K562 (cell line): ENCODE measurements at regions not wholly inside any gene's neighbourhood (a gene's known extent, or its start where the extent isn't known, plus 50 kb on each side); places are given as distances from the start of the nearest gene placed in this dataset.

ENCODE experiments used
- ATAC-seq: fragments of 200-7000 bp; cut with Tn5 transposase; 3 replicates; pipeline ENCODE4 v1.9.1; 2020; ENCODE audit warnings: moderate library complexity
- BruUV-seq: library from RNA; stranded (reverse); fragments of 400-500 nt; replicated peaks from 2 replicates; lab custom pipeline; 2021; lab: Mats Ljungman, UMichigan
- CTCF ChIA-PET: fragments of 300-600 bp; formaldehyde crosslinking; extraction: SDS; loops from one replicate; lab custom pipeline; 2021; ENCODE audit warnings: low intra/inter-chr PET ratio; lab: Yijun Ruan, JAX
- POLR2A ChIA-PET: fragments of 300-600, 350-650 bp; sonication (Branson Sonifier 250); formaldehyde crosslinking; extraction: SDS; loops from one replicate; lab custom pipeline; 2021; ENCODE audit warnings: antibody characterized with exemption, inconsistent platforms; lab: Yijun Ruan, JAX
- DNase-seq, 4 experiments: peaks; one replicate each; pipeline versions ENCODE4 v3.0.0 to v3.0.0-alpha.2; 2011 to 2018; ENCODE audit warnings: low spot score in 3 of 4, mixed read lengths in 3 of 4; ENCODE audit errors: extremely low read depth in 1 of 4
- FAIRE-seq: peaks from 2 replicates; lab custom pipeline; 2011; peaks lifted over from hg19 to GRCh38; lab: Jason Lieb, UNC
- H2AFZ ChIP-seq: 2 replicates; pipeline ENCODE4 v1.6.0; 2011; ENCODE audit warnings: low read depth, low read length, control low read depth, inconsistent platforms
- H3K27ac ChIP-seq: fragments of 200-600 bp; 3 replicates; pipeline ENCODE4 v1.8.0; 2011; ENCODE audit warnings: low read depth, mild to moderate bottlenecking, control low read depth, inconsistent platforms, low read length, moderate library complexity, mixed read lengths; ENCODE audit errors: extremely low read depth
- H3K27me3 ChIP-seq, 2 experiments: fragments of 300-600 bp in 1 of 2; 2 replicates in 1 of 2; 3 replicates in 1 of 2; pipeline versions ENCODE4 v1.6.0 to v1.8.0; 2011; ENCODE audit warnings: inconsistent platforms in 2 of 2, low read length in 2 of 2, mild to moderate bottlenecking in 1 of 2, mixed read lengths in 1 of 2, moderate library complexity in 1 of 2; ENCODE audit not compliant: control insufficient read depth in 2 of 2, insufficient read depth in 2 of 2
- H3K36me3 ChIP-seq: fragments of 300-600 bp; 3 replicates; pipeline ENCODE4 v1.8.0; 2011; ENCODE audit warnings: mild to moderate bottlenecking, low read length, inconsistent platforms; ENCODE audit not compliant: control insufficient read depth, insufficient read depth
- H3K4me1 ChIP-seq, 2 experiments: fragments of 200-600 bp in 1 of 2; replicated peaks in 1 of 2; 2 replicates in 1 of 2; 3 replicates in 1 of 2; pipeline versions ENCODE4 v1.5.1 to v1.8.0; 2011; ENCODE audit warnings: inconsistent platforms in 2 of 2, low read length in 2 of 2, mild to moderate bottlenecking in 1 of 2, mixed read lengths in 1 of 2, moderate library complexity in 1 of 2; ENCODE audit not compliant: control insufficient read depth in 2 of 2, insufficient read depth in 2 of 2
- H3K4me2 ChIP-seq: 2 replicates; pipeline ENCODE4 v1.6.1; 2011; ENCODE audit warnings: low read length, control low read depth, inconsistent platforms, mixed read lengths; ENCODE audit not compliant: insufficient read depth
- H3K4me3 ChIP-seq: fragments of 200-600 bp; sonication (generic), shearing (Covaris generic); 2 replicates; pipeline ENCODE4 v1.5.1; 2016; ENCODE audit warnings: control low read depth, inconsistent platforms
- H3K79me2 ChIP-seq: fragments of 200-600 bp; 3 replicates; pipeline ENCODE4 v1.8.0; 2011; ENCODE audit warnings: low read length, inconsistent platforms; ENCODE audit not compliant: control insufficient read depth, insufficient read depth
- H3K9ac ChIP-seq, 2 experiments: 2 replicates each; pipeline versions ENCODE4 v1.6.0 to v1.6.1; 2011; ENCODE audit warnings: low read depth in 2 of 2, low read length in 2 of 2, control low read depth in 1 of 2, inconsistent platforms in 1 of 2, mild to moderate bottlenecking in 1 of 2, mixed read lengths in 1 of 2; ENCODE audit not compliant: insufficient read depth in 1 of 2
- H3K9me1 ChIP-seq: one replicate; pipeline ENCODE4 v1.6.0; 2011; ENCODE audit warnings: inconsistent platforms, mild to moderate bottlenecking, low read length, moderate library complexity; ENCODE audit not compliant: control insufficient read depth, insufficient read depth
- H3K9me3 ChIP-seq: replicated peaks from 2 replicates; pipeline ENCODE4 v1.5.1; 2011; ENCODE audit warnings: low read depth, low read length, inconsistent platforms; ENCODE audit not compliant: control insufficient read depth, insufficient read depth
- H4K20me1 ChIP-seq: replicated peaks from 2 replicates; pipeline ENCODE4 v1.6.1; 2011; ENCODE audit warnings: low read length, inconsistent platforms, mixed read lengths; ENCODE audit not compliant: control insufficient read depth, insufficient read depth
- BCL6 ChIP-seq: fragments of 250-450 bp; sonication (Bioruptor Pico); IDR thresholded peaks from 2 replicates; pipeline ENCODE4 v1.4.0; 2020
- HDAC8 ChIP-seq: fragments of 450-650 bp; IDR thresholded peaks from 2 replicates; pipeline ENCODE4 v1.6.1; 2016; ENCODE audit warnings: mild to moderate bottlenecking, missing genetic modification characterization, moderate library complexity, missing compliant biosample characterization
- KLF10 ChIP-seq: fragments of 250-450 bp; sonication (Bioruptor Pico); IDR thresholded peaks from 2 replicates; pipeline ENCODE4 v1.6.1; 2021; ENCODE audit warnings: matching md5 sums
- LCOR ChIP-seq: sonication (generic); formaldehyde crosslinking; IDR thresholded peaks from 2 replicates; pipeline ENCODE4 v1.8.0; 2022; ENCODE audit warnings: mild to moderate bottlenecking, missing genetic modification reagents
- MEF2A ChIP-seq: IDR thresholded peaks from 2 replicates; pipeline ENCODE4 v1.6.1; 2011; ENCODE audit warnings: low read depth, mild to moderate bottlenecking, low read length, moderate library complexity; ENCODE audit not compliant: control insufficient read depth
- NELFE ChIP-seq: IDR thresholded peaks from 2 replicates; pipeline ENCODE4 v1.6.1; 2011; ENCODE audit warnings: mild to moderate bottlenecking; ENCODE audit not compliant: insufficient read depth, insufficient read length
- POLR2A ChIP-seq: fragments of 450-650 bp; conservative IDR thresholded peaks from 2 replicates; pipeline ENCODE4 v1.6.1; 2016
- TAF7 ChIP-seq: fragments of 450-650 bp; IDR thresholded peaks from 2 replicates; pipeline ENCODE4 v1.6.1; 2016; ENCODE audit warnings: missing genetic modification characterization, missing compliant biosample characterization
- ZNF57 ChIP-seq: fragments of 450-650 bp; formaldehyde crosslinking; IDR thresholded peaks from 2 replicates; pipeline ENCODE4 v1.4.0; 2020; ENCODE audit warnings: mild to moderate bottlenecking, moderate library complexity
- whole genome bisulfite sequencing: fragments of 100-300 bp; shearing (Covaris generic); methylation state at CpG from one replicate; pipeline ENCODE4 v1.1.6; 2016; ENCODE audit warnings: low coverage, mixed read lengths; ENCODE audit not compliant: insufficient coverage; ENCODE audit errors: missing lambda C conversion rate; 5-methylcytosine and 5-hydroxymethylcytosine counted together
- in situ Hi-C: fragments of 300-500 bp; cut with MboI; formaldehyde crosslinking; loops from 4 replicates; pipeline ENCODE4 v1.15.0; 2018; ENCODE audit warnings: inconsistent platforms, mixed read lengths
- intact Hi-C: fragments of 100-400 bp; cut with micrococcal nuclease; formaldehyde crosslinking; loops from 2 replicates; pipeline ENCODE4 v1.14.2; 2022
- TF ChIP-seq, protein P1 (sequence below): sonication (generic); formaldehyde crosslinking; IDR thresholded peaks from 2 replicates; pipeline ENCODE4 v1.8.1; 2023; ENCODE audit warnings: missing genetic modification reagents, mild to moderate bottlenecking, borderline replicate concordance
- TF ChIP-seq, protein P2 (sequence below): fragments of 250-450 bp; sonication (Bioruptor Pico); IDR thresholded peaks from 2 replicates; pipeline ENCODE4 v1.4.0; 2020; ENCODE audit warnings: borderline replicate concordance
- TF ChIP-seq, protein P3 (sequence below): sonication (generic); formaldehyde crosslinking; IDR thresholded peaks from 2 replicates; pipeline ENCODE4 v1.8.1; 2023; ENCODE audit warnings: mild to moderate bottlenecking, missing genetic modification reagents

DNA sequence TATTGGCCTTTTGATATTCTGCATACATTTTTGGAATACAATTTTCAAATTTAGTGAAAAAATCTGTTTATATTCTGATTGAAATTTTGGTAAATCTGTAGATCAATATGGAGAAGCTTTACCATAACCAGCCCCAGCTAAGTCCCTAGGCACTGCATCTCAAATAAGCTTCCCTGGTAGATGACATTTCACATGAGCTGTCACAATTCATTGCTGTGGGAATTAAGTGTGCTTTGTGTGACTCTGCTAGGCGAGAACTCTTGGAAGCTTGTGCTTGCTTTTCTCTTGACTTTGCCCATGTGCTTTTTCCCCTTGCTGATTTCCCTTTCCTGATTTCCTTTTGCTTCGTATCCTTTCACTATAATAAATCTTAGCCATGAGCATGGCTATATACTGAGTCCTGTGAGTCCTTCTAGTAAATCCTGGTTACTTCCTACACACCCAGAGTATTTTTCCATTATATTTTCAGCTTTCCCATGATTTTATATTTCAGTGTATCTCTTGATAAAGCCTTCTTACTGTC, 166.5 kb upstream of the MMS22L start:
- BruUV-seq = no TSS peak
- in situ Hi-C loops (no loop called here), intact Hi-C loops (no loop called here)
- ChIA-PET CTCF (interaction anchor here (0.6 kb wide), 1 partner anchor 1627 kb away, joined by 3 read pairs; no protein-coding TSS in a partner anchor), POLR2A (interaction anchor here (0.8 kb wide), 1 partner anchor 9 kb away, joined by 3 read pairs; no protein-coding TSS in a partner anchor)
- no peaks in the 10 kb centered on the region for H3K9me1 ChIP-seq
- H3K79me2 ChIP-seq = no peaks in the 10 kb centered on the region
- ATAC-seq = no peak
- 0% methylated on average over 2 of the region's 2 CpGs for WGBS
- H3K27ac ChIP-seq = no peak overlapping the region
- H3K9me3 ChIP-seq = no peaks in the 10 kb centered on the region
- H4K20me1 ChIP-seq = no peaks in the 10 kb centered on the region
- no peaks in the 10 kb centered on the region for H3K27me3 ChIP-seq
- no peaks in the 10 kb centered on the region for H3K36me3 ChIP-seq
- H3K4me3 ChIP-seq = no peak overlapping the region
- no peak overlapping the region for H3K9ac ChIP-seq
- H3K4me2 ChIP-seq = no peak overlapping the region
- FAIRE-seq = no peak
- DNase-seq = no peak
- H2AFZ ChIP-seq = no peak overlapping the region
- no peaks in the 10 kb centered on the region for H3K4me1 ChIP-seq
- TF ChIP-seq, protein P1, sequence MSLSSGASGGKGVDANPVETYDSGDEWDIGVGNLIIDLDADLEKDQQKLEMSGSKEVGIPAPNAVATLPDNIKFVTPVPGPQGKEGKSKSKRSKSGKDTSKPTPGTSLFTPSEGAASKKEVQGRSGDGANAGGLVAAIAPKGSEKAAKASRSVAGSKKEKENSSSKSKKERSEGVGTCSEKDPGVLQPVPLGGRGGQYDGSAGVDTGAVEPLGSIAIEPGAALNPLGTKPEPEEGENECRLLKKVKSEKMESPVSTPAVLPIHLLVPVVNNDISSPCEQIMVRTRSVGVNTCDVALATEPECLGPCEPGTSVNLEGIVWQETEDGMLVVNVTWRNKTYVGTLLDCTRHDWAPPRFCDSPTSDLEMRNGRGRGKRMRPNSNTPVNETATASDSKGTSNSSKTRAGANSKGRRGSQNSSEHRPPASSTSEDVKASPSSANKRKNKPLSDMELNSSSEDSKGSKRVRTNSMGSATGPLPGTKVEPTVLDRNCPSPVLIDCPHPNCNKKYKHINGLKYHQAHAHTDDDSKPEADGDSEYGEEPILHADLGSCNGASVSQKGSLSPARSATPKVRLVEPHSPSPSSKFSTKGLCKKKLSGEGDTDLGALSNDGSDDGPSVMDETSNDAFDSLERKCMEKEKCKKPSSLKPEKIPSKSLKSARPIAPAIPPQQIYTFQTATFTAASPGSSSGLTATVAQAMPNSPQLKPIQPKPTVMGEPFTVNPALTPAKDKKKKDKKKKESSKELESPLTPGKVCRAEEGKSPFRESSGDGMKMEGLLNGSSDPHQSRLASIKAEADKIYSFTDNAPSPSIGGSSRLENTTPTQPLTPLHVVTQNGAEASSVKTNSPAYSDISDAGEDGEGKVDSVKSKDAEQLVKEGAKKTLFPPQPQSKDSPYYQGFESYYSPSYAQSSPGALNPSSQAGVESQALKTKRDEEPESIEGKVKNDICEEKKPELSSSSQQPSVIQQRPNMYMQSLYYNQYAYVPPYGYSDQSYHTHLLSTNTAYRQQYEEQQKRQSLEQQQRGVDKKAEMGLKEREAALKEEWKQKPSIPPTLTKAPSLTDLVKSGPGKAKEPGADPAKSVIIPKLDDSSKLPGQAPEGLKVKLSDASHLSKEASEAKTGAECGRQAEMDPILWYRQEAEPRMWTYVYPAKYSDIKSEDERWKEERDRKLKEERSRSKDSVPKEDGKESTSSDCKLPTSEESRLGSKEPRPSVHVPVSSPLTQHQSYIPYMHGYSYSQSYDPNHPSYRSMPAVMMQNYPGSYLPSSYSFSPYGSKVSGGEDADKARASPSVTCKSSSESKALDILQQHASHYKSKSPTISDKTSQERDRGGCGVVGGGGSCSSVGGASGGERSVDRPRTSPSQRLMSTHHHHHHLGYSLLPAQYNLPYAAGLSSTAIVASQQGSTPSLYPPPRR = no peak
- no peak for TF ChIP-seq BCL6 (CRISPR knock-in tag)
- no peak for TF ChIP-seq KLF10 (CRISPR knock-in tag)
- TF ChIP-seq, protein P2, sequence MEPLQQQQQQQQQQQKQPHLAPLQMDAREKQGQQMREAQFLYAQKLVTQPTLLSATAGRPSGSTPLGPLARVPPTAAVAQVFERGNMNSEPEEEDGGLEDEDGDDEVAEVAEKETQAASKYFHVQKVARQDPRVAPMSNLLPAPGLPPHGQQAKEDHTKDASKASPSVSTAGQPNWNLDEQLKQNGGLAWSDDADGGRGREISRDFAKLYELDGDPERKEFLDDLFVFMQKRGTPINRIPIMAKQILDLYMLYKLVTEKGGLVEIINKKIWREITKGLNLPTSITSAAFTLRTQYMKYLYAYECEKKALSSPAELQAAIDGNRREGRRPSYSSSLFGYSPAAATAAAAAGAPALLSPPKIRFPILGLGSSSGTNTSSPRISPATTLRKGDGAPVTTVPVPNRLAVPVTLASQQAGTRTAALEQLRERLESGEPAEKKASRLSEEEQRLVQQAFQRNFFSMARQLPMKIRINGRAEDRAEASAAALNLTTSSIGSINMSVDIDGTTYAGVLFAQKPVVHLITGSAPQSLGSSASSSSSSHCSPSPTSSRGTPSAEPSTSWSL (CRISPR knock-in tag) = no peak
- no peak for TF ChIP-seq HDAC8 (tag)
- no peak for TF ChIP-seq ZNF57 (CRISPR knock-in tag)
- no peak for TF ChIP-seq TAF7
- no peak for TF ChIP-seq POLR2A
- TF ChIP-seq LCOR = no peak
- TF ChIP-seq MEF2A = no peak
- no peak for TF ChIP-seq NELFE
- TF ChIP-seq, protein P3, sequence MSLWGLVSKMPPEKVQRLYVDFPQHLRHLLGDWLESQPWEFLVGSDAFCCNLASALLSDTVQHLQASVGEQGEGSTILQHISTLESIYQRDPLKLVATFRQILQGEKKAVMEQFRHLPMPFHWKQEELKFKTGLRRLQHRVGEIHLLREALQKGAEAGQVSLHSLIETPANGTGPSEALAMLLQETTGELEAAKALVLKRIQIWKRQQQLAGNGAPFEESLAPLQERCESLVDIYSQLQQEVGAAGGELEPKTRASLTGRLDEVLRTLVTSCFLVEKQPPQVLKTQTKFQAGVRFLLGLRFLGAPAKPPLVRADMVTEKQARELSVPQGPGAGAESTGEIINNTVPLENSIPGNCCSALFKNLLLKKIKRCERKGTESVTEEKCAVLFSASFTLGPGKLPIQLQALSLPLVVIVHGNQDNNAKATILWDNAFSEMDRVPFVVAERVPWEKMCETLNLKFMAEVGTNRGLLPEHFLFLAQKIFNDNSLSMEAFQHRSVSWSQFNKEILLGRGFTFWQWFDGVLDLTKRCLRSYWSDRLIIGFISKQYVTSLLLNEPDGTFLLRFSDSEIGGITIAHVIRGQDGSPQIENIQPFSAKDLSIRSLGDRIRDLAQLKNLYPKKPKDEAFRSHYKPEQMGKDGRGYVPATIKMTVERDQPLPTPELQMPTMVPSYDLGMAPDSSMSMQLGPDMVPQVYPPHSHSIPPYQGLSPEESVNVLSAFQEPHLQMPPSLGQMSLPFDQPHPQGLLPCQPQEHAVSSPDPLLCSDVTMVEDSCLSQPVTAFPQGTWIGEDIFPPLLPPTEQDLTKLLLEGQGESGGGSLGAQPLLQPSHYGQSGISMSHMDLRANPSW = no peak
